Left forelimb (tissue), 1 donor: ENCODE measurements at regions not wholly inside any gene's neighbourhood (a gene's known extent, or its start where the extent isn't known, plus 50 kb on each side); places are given as distances from the start of the nearest gene placed in this dataset.

Experiments used
- DNase-seq: peaks from one replicate; pipeline ENCODE4 v3.0.0-alpha.2; 2018; ENCODE audit warnings: low spot score

DNA sequence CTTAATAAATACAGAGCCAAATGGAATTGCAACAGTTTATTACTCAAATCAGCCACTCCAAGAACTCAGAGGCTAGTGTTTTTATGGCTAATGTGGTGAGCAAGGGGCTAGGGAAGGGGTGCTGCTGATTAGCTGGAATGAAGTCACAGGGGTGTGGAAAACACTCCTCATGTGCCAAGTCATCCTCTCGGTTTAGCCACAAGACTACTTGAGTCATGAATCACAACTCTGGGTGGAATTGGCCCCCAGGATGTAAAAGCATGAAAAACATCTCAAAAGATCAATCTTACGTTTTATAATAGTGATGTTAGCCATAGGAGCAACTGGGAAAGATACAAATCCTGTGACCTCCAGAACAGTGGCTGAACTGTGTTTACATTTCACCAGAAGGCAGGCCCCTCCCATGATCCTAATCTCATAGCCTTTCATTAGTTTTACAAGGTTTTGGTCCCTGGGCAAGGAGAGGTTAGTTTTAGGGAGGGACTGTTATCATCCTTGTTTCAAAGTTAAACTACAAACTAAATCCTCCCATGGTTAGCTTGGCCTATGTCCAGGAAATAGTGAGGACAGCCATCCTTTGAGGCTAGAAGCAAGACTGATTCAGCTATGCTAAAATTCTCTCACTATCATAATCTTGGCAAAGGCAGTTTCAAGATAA, 2020.1 kb upstream of the PCDH20 start:
- DNase-seq: no peak

GRCh38 chr13:63433546-63434150, 2018.0 kb upstream of the PCDH20 start:
- DNase-seq: no peak

GRCh38 chr13:63427170-63427569, 2011.5 kb upstream of the PCDH20 start:
- no peak for DNase-seq

DNA sequence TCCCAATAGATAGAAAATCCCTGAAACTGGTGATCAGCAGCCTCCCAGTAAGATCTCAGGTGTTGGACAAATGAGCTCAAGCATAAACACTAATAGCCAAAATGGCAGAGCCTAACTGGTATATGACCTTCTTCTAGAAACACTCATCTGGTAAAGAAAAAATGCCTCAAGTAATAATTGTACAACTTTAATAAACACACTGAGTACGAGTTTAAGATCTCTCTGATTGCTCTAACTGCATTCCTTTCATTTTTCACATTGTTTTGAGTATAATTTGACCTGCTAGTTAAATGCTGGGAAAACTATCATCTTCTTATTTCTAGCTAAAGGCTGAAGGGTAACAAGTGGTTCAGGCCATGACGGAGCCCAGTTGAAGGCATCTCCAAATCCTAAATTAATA, 2009.5 kb upstream of the PCDH20 start:
- no peak for DNase-seq

DNA sequence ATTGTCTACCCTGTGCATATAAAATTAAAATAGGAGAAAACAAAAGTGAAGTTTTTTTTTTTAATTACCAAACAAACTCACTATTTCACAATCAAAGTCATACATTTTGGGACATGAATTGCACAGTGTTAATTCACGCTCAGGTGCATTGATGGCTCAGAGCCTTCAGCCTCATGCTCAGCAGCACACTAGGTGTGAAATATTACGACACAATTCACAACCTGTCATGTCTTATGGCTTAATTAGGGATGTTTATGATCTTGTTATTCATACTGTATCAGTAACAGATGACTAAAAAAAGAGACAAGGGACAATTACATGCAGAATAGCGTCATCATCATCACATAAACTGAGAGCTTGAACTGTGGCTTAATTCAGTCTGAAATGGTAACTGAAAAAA, 2005.5 kb upstream of the PCDH20 start:
- DNase-seq: no peak

DNA sequence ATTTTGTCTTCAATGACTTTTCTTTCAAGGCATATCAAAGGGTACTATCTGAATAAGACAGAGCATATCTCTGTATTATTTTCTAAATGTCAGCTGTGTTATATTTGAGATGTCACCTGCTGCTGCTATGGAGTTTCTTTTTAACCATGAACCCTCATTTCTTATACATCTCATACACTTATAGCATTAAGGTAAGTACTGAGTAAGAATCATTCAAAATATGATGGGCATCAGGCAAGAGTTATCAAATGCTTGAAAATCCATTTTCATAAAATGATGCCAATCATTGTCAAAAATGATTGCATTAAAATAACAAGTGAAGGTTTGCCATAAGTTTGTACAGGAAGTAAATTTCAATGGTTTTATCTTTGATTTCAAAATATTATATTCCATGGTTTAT, 2005.0 kb upstream of the PCDH20 start:
- DNase-seq: no peak

- no peak for DNase-seq
Measured at GRCh38 chr13:63414247-63414646, 1998.6 kb upstream of the PCDH20 start.

DNA sequence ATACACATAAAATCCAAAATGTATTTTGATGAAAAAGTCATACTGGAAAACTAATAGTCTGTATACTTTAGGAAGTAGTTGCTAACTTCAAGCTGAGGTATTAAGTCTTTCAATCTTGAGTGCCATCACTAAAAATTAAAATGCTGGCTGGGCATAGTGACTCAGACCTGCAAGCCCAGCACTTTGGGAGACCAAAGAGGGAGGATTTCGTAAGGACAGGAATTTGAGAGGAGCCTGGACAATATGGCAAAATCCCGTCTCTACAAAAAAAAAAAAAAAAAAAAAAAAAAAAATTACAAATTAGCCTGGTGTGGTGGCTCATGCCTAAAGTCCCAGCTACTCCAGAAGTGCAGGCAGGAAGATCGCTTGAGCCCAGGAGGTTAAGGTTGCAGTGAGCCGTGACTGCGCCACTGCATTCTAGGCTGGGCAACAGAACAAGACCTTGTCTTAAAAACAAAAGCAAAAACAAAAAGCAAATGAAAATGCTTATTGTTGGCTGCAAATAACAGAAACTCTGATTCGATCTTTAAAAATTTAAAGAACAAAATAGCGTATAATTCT, 1994.2 kb upstream of the PCDH20 start:
- DNase-seq: no peak

DNA sequence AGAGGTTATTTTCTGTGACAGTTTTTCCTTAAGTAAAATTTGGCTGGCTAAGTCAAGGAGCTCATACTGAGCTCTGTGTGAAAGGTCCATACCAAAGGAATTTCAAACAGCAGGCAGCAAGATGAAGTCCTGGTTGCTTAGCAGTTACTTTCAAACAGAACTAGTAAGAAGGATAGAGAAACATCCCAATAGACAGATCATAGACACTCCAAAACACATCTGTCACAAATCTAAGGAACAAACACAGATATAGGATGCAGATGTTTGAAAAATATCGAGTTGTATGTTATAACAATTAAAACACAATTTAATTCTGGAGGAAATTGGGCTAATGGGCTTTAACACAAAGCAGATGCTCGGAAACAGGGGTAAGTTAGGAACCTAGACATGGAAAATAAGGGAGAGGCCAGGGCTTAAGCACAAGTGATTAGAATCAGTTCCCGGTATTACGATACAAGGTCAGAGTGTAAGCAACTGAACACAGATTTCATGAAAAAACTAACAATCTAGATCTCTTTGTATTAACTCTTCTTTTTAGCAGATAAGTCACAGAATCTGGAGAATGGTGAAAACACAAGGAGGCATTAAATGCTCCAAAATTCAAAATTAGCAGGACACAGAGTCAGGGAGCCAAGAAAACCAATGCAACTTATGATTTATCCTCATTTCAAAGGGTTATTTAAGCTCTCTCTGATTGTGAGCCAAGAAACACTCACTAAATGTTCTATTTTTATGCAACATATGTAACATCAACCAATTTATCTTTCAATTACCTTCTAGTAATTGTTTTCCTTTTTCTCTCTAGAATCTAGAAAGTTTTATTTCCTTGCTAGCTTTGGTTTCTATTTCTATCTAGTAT, 1992.9 kb upstream of the PCDH20 start:
- no peak for DNase-seq

DNA sequence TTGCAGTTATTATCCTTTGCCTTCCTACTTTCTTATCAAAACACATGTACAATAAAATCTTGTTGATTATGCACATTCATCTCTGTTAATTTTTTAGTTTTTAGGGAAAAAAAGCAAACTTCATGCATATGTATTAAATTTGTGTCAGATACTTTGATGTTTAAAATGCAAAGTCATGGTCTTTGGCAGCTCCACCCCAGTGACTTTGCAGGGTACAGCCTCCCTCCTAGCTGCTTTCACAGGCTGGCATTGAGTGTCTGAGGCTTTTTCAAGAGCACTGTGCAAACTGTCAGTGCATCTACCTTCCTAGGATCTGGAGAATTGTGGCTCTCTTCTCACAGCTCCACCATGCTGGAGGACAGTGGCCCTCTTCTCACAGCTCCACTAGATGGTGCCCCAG, 1988.1 kb upstream of the PCDH20 start:
- DNase-seq: no peak

- no peak for DNase-seq
Measured at GRCh38 chr13:63396746-63397145, 1981.1 kb upstream of the PCDH20 start.

DNA sequence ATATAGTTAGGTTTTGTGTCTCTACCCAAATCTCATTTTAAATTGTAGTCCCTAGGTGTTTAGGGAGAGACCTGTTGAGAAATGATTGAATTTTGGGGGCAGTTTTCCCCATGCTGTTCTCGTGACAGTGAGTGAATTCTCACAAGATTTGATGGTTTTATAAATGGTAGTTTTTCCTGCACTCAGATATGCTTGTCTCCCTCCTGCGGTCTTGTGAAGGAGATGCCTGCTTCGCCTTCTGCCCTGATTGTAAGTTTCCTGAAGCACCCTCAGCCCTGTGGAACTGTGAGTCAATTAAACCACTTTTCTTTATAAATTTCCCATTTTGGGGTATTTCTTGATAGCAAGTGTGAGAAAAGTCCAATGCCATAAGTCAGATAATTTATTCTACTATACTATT, 1977.5 kb upstream of the PCDH20 start:
- DNase-seq: no peak

DNA sequence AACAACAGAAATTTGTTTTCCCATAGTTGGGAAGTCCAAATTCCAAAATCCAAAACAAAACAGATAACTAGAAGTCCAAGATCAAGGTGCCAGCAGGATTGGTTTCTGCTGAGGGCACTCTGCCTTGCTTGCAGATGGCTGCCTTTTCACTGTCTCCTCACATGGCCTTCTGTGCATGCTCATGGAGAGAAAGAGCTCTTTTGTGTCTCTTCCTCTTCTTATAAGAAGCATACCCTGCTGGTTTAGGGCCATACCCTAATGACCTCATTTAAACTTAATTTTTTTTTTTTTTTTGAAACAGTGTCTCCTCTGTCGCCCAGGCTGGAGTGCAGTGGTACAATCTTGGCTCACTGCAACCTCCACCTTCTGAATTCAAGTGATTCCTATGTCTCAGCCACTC, 1974.1 kb upstream of the PCDH20 start:
- no peak for DNase-seq

- DNase-seq: no peak
Measured at GRCh38 chr13:63381078-63381859, 1965.6 kb upstream of the PCDH20 start.

GRCh38 chr13:63377986-63378385, 1962.3 kb upstream of the PCDH20 start:
- DNase-seq: no peak

- no peak for DNase-seq
Measured at GRCh38 chr13:63370101-63370500, 1954.5 kb upstream of the PCDH20 start.

GRCh38 chr13:63367522-63368198, 1952.0 kb upstream of the PCDH20 start:
- DNase-seq: no peak

GRCh38 chr13:63364159-63364558, 1948.5 kb upstream of the PCDH20 start:
- DNase-seq: no peak

DNA sequence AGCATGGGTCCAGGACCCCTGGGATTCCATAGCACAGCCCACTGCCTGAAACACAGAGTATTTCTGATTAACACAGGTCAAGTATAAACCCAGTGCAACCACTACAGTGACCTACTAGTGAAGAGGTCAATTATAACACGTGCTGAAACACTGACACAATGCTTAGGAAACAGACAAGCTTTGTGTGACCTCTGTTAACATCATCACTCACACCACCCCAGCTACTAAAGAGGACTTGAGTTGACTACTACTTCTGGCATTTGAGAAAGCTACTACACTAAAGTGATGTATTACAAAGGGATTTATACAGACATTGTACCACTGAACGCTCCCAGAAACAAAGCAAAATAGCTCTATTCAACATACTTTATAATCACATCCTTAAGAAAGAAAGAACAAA, 1935.9 kb upstream of the PCDH20 start:
- DNase-seq: no peak

DNA sequence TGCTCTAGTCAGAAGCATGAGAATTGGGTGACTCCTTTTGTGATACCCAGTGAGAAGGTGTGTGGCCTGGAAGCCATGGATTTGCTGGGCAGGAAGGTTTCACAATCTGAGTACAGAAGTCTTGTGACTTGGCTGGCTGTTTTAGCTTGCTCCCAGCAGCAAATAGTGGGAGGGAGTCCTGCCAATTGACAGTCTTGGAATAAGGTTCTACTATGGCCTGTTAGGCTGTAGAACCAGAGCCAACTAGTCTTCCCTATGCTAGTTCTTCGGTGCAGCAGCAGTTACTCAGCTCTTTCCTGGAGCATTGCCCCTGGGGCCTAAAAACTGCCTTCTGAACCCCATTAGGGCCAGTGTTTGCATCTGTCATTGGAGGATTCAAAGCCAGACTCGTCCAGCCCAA, 1935.4 kb upstream of the PCDH20 start:
- DNase-seq: no peak

DNA sequence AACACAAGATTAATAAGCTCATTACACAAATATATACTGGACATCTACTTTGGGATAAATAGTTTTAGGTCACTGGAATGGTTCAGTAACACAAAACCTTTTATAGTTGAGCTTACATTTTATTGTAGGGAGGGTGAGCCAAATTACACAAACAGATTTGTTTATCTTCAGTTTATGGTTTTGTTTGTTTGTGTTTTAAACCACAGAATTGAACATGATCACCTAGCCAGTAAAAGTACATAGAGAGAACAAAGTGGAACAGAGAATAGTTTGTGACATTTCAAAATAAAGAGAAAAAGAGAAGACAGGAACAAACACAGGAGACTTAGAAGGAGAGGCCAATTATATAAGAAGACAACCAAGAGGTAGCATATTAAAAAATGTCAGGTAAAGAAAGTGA, 1930.2 kb upstream of the PCDH20 start:
- no peak for DNase-seq

GRCh38 chr13:63344711-63345110, 1929.1 kb upstream of the PCDH20 start:
- no peak for DNase-seq
